ENCODE measurements at regions not wholly inside any gene's neighbourhood (a gene's known extent, or its start where the extent isn't known, plus 50 kb on each side); places are given as distances from the start of the nearest gene placed in this dataset.
"Not testable (repeated sequence)": the region's sequence is repeated elsewhere in the genome, so short reads cannot be mapped to it uniquely, and the experiment has no call there.

DNA sequence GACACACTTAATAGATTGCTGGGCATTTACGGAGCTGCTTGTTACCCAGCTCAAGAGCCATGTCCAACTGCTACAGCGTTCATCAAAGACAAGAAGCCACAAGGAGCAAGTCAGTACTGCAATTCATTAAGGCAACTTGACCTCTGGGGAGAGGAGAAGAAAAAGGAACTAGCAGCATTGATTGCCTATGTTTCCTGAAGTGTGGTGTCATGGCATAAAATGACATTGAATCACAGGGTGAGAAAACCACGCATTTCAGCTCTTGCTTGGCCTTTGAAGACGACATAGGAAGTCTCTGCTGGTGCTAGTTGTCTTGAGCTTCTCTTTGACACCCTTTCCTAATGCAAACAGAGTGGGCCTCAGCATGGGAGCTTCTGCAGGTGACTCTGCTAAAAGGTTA is 139.1 kb downstream of the CDH26 start:
- DNase-seq: peak; percentile 31

DNA sequence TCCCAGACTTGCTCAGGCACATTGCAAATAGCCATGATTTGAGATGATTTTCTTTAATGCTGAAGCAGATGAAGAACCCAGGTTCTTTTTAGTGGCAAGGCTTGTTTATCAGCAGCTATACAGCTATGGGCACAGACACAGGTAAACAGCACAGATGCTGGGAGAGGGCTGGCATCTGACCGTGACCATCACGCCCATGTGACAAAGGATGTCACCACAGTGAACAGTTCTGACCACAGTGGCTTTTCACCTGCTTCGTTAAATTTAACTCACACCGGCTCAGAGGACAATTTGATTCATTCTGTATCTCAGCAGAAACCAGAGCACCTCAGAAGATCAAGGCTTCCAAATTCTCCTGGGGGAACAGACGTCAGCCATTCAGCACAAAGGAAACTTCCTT is 142.6 kb downstream of the CDH26 start:
- DNase-seq: peak; percentile 26

DNA sequence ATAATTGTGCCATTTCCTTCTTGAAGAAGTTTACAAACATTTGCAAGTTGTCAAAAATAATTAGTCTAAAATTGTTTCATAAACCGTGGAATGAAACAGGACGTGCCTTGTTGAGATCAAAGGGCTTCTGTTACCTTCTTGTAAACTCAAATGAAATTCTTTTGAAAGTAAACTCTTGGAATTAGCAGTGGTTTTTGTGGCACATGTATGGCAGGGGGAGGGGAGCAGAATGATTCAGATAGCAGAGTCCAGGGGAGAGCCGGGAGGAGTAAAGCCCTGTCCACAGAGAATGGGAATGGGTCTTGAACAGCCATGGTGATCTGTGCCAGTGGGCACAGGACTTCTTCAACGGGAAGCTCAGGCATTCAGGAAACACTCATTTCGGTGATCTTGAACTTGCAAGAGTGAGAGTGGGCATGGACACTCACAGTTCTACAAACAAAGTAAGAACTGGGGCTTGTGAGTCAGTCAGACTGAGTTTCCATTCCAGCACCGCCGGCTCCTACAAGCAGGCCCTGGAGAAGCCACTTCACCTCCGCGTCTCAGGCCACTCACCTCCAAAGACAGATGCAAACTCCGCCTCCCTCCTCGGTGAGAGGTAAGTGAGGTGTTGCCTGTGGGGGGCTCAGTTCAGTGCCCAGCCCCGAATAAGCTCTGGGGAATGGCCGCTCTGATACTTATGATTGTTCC is 143.1 kb downstream of the CDH26 start:
- DNase-seq: no peak

GRCh38 chr20:60101891-60102281 is 143.7 kb downstream of the CDH26 start:
- DNase-seq: no peak

- DNase-seq: no peak
These were observed 144.5 kb downstream of the CDH26 start for GRCh38 chr20:60102665-60103210.

DNA sequence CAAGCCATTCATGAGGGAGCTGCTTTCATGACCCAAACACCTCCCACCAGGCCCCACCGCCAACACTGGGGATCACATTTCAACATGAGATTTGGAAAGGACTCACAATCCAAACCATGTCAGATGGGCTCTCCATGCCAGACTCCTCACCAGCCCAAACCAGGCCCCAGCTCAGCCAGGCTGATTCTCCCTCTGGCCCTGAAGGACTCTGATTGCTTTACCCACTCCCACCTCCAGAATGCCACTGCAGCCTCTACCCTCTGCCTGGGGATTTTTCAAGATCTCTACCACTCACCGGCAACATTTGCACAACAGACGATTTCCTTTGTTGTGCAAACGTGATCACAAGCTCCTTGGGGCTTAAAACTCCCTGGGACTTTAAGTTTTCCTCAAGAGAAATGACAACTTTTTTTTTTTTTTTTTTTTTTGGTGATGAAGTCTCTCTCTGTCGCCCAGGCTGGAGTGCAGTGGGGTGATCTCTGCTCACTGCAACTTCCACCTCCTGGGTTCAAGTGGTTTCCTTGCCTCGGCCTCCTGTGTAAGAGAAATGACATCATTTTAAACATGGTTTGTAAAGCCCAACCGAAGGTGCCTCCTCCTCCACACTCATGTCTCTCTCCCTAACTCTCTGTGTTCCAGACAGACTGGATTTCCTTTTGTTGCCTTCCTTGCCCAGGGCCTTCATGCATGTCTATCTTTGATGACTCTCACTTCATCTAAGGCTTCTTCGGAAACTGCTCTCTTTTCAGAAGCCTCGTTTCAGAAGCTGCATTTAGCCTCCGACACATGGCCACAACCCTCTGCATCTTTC is 147.0 kb downstream of the CDH26 start:
- no peak for DNase-seq

GRCh38 chr20:60106186-60106585 is 148.0 kb downstream of the CDH26 start:
- not testable (repeated sequence) for DNase-seq

DNA sequence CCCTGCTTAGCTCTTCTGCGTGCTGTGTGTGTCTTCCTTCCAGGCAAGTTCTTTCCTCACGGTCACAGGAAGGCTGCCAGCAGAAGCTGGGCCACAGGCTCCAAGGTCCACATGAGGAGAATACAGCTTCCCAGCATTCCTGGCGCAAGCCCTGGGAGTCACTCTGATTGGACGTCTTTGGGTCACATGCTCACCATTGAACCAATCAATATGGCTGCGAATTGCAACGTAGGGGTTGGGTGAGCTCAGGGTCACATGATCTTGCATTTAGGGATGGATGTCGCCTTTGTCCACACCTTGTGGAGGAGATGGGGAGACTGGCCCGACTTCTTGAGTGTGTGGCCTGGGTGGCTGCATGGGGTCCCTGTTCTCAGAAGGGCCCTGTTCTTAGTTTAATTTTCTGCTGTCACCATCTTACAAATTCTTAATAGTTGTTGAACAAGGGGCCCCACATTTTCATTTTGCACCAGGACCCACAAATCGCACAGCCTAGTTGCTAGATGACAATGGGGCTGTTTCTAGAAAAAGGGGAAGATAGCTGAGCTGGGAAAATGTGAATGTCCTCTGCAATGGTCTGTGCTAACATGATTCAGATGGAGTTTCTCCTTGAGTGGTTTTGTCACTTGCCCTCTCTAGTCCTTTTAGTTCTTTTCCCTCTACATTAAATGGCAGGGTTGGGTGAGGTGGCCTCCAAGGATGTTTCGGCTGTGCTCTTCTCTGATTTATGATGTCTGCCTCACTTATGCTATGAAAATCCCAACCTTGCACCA is 149.6 kb downstream of the CDH26 start:
- DNase-seq: no peak

- DNase-seq: no peak
These were observed 150.2 kb downstream of the CDH26 start for GRCh38 chr20:60108397-60108796.

DNA sequence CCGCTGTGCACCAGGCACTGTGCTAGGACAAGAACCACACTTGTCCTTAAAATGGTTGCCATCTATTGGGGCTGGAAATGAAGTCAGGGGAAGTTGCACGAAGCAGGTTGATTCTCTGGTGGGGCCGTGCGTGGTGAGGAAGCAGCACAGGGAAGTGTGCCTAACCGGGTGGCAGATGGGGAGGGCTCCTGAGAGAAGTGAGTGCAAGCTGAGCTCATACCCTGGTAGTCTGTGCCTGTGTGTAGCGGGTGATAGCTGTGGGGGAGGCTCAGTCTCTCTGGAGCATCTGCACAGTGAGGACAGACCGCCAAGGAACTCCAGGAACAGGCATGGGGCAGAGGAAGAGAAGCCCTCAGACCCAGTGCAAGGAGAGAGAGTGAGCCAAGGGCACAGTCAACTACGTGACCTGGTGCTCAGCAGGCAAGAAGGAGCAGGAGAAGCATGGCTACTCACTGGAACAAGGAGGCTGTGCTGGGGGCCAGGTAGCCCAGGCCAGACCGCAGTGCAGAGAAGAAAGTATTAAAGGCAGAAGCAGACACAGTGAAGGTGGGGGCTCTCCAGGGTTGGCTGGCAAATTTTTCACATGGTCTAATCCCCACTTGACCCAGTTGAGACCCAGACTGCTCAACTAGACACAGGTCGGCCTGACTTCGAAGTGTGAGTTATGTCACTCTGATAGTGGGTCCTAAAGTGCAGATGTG is 155.0 kb downstream of the CDH26 start:
- no peak for DNase-seq

- no peak for DNase-seq
These were observed 155.5 kb downstream of the CDH26 start for GRCh38 chr20:60113771-60114170.

GRCh38 chr20:60115451-60115850 is 157.2 kb downstream of the CDH26 start:
- no peak for DNase-seq

DNA sequence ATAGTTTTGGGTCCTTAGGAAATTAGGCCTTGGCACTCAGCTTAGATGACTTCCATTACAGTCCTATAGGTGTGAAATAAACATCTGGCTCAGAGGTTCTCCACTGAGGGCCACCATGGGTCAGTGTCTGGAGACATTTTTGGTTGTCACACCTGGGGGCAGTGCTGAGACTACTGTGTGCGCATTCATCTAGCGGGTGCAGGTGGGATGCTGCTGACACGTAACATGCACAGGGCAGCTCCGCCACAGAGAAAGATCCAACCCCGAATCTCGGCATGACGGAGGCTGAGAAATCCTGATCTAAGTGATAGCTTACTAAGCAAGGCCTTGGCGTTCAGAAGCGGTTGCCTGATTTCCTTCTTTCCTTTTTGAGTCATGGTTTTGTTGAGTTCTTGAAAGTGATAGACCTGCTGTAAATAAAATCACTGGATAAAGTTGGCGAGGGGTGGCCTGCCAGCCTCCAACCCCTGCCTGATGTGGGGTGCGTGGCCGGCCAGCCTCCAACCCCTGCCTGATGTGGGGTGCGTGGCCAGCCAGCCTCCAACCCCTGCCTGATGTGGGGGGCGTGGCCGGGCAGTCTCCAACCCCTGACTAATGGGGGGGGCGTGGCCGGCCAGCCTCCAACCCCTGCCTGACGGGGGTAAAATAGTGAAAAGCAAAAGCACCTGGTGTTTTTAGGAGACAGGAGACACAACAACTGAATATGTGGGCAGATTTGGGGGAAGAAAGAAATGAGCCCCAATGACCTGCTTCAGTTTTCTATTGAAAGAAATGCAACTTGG is 158.1 kb downstream of the CDH26 start:
- no peak for DNase-seq

GRCh38 chr20:60117065-60117464 is 158.8 kb downstream of the CDH26 start:
- DNase-seq: no peak

GRCh38 chr20:60121903-60122302 is 163.7 kb downstream of the CDH26 start:
- no peak for DNase-seq

- no peak for DNase-seq
These were observed 164.4 kb downstream of the CDH26 start for GRCh38 chr20:60122671-60123070.

DNA sequence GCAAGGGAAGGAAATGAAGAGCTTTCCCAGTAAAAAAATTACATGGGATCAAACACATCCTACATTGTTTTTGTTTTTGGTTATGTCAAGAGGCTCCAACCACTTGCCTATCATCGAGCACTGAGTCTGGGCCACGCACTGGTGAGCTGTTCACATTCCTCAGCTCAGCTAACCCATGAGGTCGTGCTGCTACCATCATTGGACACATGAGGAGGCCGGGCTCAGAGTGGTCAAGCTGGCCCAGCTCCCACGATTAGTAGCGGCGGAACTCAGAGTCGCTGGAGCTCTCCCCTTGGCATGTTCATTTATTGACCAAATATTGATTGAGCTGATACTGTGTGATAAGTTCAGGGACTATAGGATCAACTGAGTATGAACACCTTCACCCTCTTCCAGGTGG is 164.9 kb downstream of the CDH26 start:
- no peak for DNase-seq

GRCh38 chr20:60123652-60124051 is 165.4 kb downstream of the CDH26 start:
- DNase-seq: no peak

DNA sequence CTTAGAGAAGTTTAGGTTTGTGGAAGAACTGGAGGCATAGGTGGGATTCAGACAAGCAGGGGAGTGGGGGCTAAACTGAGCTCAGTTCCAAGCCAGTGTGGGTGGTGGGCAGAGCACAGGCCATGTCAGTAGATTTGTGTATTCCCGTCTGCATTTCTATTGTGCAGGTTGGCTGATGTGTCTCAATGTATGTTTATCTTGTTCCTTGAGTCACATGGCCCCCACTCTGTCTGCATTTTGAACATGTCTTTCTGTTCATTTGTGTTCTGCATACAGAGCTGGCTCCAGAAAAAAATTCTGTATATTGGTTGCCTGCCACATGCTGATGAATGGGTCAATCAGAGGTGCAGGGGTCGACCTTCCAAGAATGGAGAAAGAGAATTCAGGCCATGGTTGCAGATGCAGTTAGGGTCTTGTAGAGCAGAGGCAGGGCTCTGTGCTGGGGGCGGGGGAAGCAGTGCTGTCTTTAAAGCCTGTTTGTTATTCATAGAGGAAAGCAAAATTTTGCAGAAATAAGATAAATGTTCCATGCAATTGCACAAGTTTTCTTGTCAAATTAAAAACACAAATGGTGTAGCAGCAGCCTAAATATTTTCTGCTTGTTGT is 166.7 kb downstream of the CDH26 start:
- DNase-seq: no peak

DNA sequence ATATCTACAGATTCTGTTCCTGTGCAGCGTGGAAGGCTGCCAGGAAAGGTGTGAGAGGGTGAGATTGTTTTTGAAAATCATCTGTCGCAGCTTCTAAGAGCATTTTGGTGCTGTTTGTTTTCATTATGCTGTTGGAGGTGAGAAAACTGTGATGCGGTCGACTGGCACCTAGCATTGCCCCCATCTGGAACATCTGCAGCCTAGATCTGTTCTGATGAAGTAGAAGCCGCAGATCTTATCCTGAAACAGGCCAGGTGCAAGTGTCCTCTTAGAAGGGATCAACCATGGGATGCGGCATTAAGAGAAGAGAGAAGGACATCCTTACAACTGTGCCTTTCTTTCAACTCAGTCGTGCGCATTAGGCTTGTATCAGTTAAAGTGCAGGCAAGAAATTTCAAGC is 167.3 kb downstream of the CDH26 start:
- no peak for DNase-seq

- DNase-seq: no peak
These were observed 168.8 kb downstream of the CDH26 start for GRCh38 chr20:60126975-60127374.

DNA sequence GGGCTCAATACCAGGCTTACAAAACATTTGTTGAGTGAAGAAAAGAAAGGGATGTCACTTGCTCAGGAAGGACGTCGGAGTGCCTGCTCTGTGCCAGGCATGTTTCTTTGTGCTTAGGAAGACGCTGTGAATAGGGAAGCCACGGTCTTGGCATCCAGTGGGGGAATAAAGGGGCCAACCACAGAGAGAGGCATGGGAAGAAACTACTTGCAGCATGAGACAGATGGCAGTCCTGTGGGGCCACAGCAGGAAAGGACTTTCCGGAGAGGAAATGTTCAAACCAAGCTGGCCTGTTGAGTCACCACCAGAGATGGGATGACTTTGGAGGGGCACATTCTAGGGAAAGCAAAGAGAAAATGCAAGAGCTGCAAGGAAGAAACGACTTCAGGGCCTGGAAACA is 173.2 kb downstream of the CDH26 start:
- DNase-seq: no peak

Measured in NK-92 treated with Interleukin-12 subunit alpha and Interleukin-12 subunit beta, amount 100 ng/mL, for 24 hours (cell line).